NB4 (cell line): ENCODE measurements at regions not wholly inside any gene's neighbourhood (a gene's known extent, or its start where the extent isn't known, plus 50 kb on each side); places are given as distances from the start of the nearest gene placed in this dataset.

Source experiments
- DNase-seq: peaks from one replicate; pipeline ENCODE4 v3.0.0; 2010; ENCODE audit warnings: low read depth
- H3K4me3 ChIP-seq: one replicate; pipeline ENCODE4 v1.5.1; 2011; ENCODE audit warnings: mild to moderate bottlenecking, low read depth, low read length, moderate library complexity
- CTCF ChIP-seq: IDR thresholded peaks from one replicate; pipeline ENCODE4 v1.5.1; 2012; ENCODE audit warnings: low read depth, low read length
- MAX ChIP-seq: IDR thresholded peaks from 2 replicates; pipeline ENCODE4 v1.6.1; 2011; ENCODE audit warnings: low read depth, low read length
- MYC ChIP-seq: IDR thresholded peaks from 2 replicates; pipeline ENCODE4 v1.6.1; 2011; ENCODE audit warnings: low read depth, low read length
- POLR2A ChIP-seq: IDR thresholded peaks from 2 replicates; pipeline ENCODE4 v1.6.1; 2011; ENCODE audit warnings: mild to moderate bottlenecking; ENCODE audit not compliant: insufficient read length; ENCODE audit errors: extremely low read depth

- no peak for TF ChIP-seq POLR2A
- peak; percentile 26 for DNase-seq
- H3K4me3 ChIP-seq, result no peak overlapping the region
These were observed 114.6 kb upstream of the MED13 start for GRCh38 chr17:62179525-62180161.

GRCh38 chr17:62178579-62178978 is 113.5 kb upstream of the MED13 start:
- H3K4me3 ChIP-seq, result no peak overlapping the region
- no peak for DNase-seq
- TF ChIP-seq POLR2A, result no peak
- TF ChIP-seq MYC, result no peak
- no peak for TF ChIP-seq CTCF
- no peak for TF ChIP-seq MAX

- no peak overlapping the region for H3K4me3 ChIP-seq
- no peak for TF ChIP-seq CTCF
- no peak for TF ChIP-seq POLR2A
- TF ChIP-seq MYC, result no peak
- no peak for TF ChIP-seq MAX
- peak; percentile 4 for DNase-seq
These were observed 107.6 kb upstream of the MED13 start for GRCh38 chr17:62172492-62173291.

- DNase-seq, result no peak
- no peak overlapping the region for H3K4me3 ChIP-seq
- TF ChIP-seq POLR2A (no peak), CTCF (no peak), MAX (no peak), MYC (no peak)
These were observed 102.0 kb upstream of the MED13 start for GRCh38 chr17:62167076-62167475.

GRCh38 chr17:62164747-62165722 is 100.0 kb upstream of the MED13 start:
- TF ChIP-seq POLR2A, result no peak
- TF ChIP-seq CTCF, result no peak
- TF ChIP-seq MYC, result no peak
- DNase-seq, result no peak
- no peak overlapping the region for H3K4me3 ChIP-seq

GRCh38 chr17:62163847-62164246 is 98.8 kb upstream of the MED13 start:
- no peak overlapping the region for H3K4me3 ChIP-seq
- no peak for TF ChIP-seq MYC
- TF ChIP-seq MAX, result no peak
- TF ChIP-seq POLR2A, result no peak
- no peak for TF ChIP-seq CTCF
- DNase-seq, result no peak
